GM12878 (cell line): ENCODE measurements at regions not wholly inside any gene's neighbourhood (a gene's known extent, or its start where the extent isn't known, plus 50 kb on each side); places are given as distances from the start of the nearest gene placed in this dataset.

Experiments used
- ATAC-seq: fragments of 200-7000 bp; cut with Tn5 transposase; 3 replicates; pipeline ENCODE4 v1.9.1; 2020; ENCODE audit warnings: mild to moderate bottlenecking, moderate library complexity
- BruUV-seq: library from RNA; stranded (reverse); fragments of 400-500 nt; replicated peaks from 2 replicates; lab custom pipeline; 2021; lab: Mats Ljungman, UMichigan
- CTCF ChIA-PET: fragments of 300-600 bp; sonication (Branson Sonifier 250); formaldehyde crosslinking; extraction: SDS; loops from one replicate; lab custom pipeline; 2021; ENCODE audit warnings: inconsistent platforms; lab: Yijun Ruan, JAX
- POLR2A ChIA-PET: fragments of 350-600 bp; formaldehyde crosslinking; extraction: SDS; loops from one replicate; lab custom pipeline; 2021; ENCODE audit warnings: inconsistent platforms; lab: Charles Lee
- RAD21 ChIA-PET: fragments of 300-600 bp; sonication (Branson Sonifier 250); formaldehyde crosslinking; loops from one replicate; lab custom pipeline; 2023; ENCODE audit warnings: antibody characterized with exemption; ENCODE audit not compliant: unreplicated experiment; lab: Charles Lee
- SMC1A ChIA-PET: fragments of 300-600 bp; sonication (Branson Sonifier 250); formaldehyde crosslinking; loops from one replicate; lab custom pipeline; 2023; ENCODE audit not compliant: unreplicated experiment, uncharacterized antibody; lab: Charles Lee
- DNase-seq: peaks from one replicate; pipeline ENCODE4 v3.0.0-alpha.2; 2011; ENCODE audit warnings: low read depth, low spot score
- FAIRE-seq: peaks from 3 replicates; lab custom pipeline; 2011; peaks lifted over from hg19 to GRCh38; lab: Jason Lieb, UNC
- H2AFZ ChIP-seq: 2 replicates; pipeline ENCODE4 v1.6.0; 2011; ENCODE audit warnings: low read depth, low read length, control low read depth; ENCODE audit not compliant: control insufficient read depth
- H3K27ac ChIP-seq: 2 replicates; pipeline ENCODE4 v1.5.1; 2011; ENCODE audit warnings: control low read depth; ENCODE audit not compliant: control insufficient read depth, insufficient read depth
- H3K27me3 ChIP-seq, 2 experiments: replicated peaks in 1 of 2; 2 replicates each; pipeline versions ENCODE4 v1.6.0 to v1.6.1; 2011; ENCODE audit warnings: low read length in 1 of 2; ENCODE audit not compliant: control insufficient read depth in 2 of 2, insufficient read depth in 2 of 2
- H3K36me3 ChIP-seq, 2 experiments: 2 replicates each; pipeline ENCODE4 v1.5.1; 2011; ENCODE audit warnings: low read length in 1 of 2; ENCODE audit not compliant: control insufficient read depth in 2 of 2, insufficient read depth in 2 of 2
- H3K4me1 ChIP-seq: 2 replicates; pipeline ENCODE4 v1.6.1; 2011; ENCODE audit warnings: mild to moderate bottlenecking, low read length, moderate library complexity, mixed read lengths; ENCODE audit not compliant: control insufficient read depth, insufficient read depth
- H3K4me2 ChIP-seq: 2 replicates; pipeline ENCODE4 v1.6.0; 2011; ENCODE audit warnings: control low read depth; ENCODE audit not compliant: control insufficient read depth, insufficient read depth
- H3K4me3 ChIP-seq: fragments of 200-600 bp; sonication (generic); 2 replicates; pipeline ENCODE4 v1.5.1; 2016
- H3K79me2 ChIP-seq: 2 replicates; pipeline ENCODE4 v1.6.0; 2011; ENCODE audit warnings: low read length; ENCODE audit not compliant: control insufficient read depth, insufficient read depth
- H3K9ac ChIP-seq: 2 replicates; pipeline ENCODE4 v1.8.0; 2011; ENCODE audit warnings: low read length, control low read depth, mixed read lengths; ENCODE audit not compliant: control insufficient read depth, insufficient read depth
- H3K9me3 ChIP-seq: replicated peaks from 3 replicates; pipeline ENCODE4 v1.5.1; 2011; ENCODE audit warnings: mild to moderate bottlenecking, low read length; ENCODE audit not compliant: control insufficient read depth, insufficient read depth
- H4K20me1 ChIP-seq: 2 replicates; pipeline ENCODE4 v1.6.0; 2011; ENCODE audit not compliant: control insufficient read depth, insufficient read depth
- ATF7 ChIP-seq: fragments of 450-650 bp; IDR thresholded peaks from 2 replicates; pipeline ENCODE4 v1.6.1; 2016; ENCODE audit warnings: low read depth, mild to moderate bottlenecking
- CBX3 ChIP-seq: fragments of 200-600 bp; sonication (generic); IDR thresholded peaks from 2 replicates; pipeline ENCODE4 v1.6.1; 2016; ENCODE audit warnings: low read depth, borderline replicate concordance
- MLLT1 ChIP-seq: fragments of 450-650 bp; IDR thresholded peaks from 2 replicates; pipeline ENCODE4 v1.6.1; 2016; ENCODE audit warnings: mild to moderate bottlenecking
- NFIC ChIP-seq: IDR thresholded peaks from 2 replicates; pipeline ENCODE4 v1.6.1; 2012; ENCODE audit warnings: low read depth, mild to moderate bottlenecking, inconsistent platforms, low read length, moderate library complexity
- PAX5 ChIP-seq: IDR thresholded peaks from 2 replicates; pipeline ENCODE4 v1.6.1; 2011; ENCODE audit warnings: low read depth, low read length, borderline replicate concordance
- POLR2AphosphoS2 ChIP-seq: IDR thresholded peaks from 2 replicates; pipeline ENCODE4 v1.6.1; 2011; ENCODE audit warnings: low read depth, mild to moderate bottlenecking, low read length, improper control_type of control experiment, moderate library complexity
- RCOR1 ChIP-seq: conservative IDR thresholded peaks from 2 replicates; pipeline ENCODE4 v1.6.1; 2012; ENCODE audit warnings: low read depth, low read length, improper control_type of control experiment
- RUNX3 ChIP-seq: IDR thresholded peaks from 2 replicates; pipeline ENCODE4 v1.6.1; 2012; ENCODE audit warnings: low read length, inconsistent platforms
- SUPT20H ChIP-seq: IDR thresholded peaks from 2 replicates; pipeline ENCODE4 v1.6.1; 2011; ENCODE audit warnings: low read depth, mild to moderate bottlenecking, low read length, moderate library complexity, borderline replicate concordance; ENCODE audit not compliant: control insufficient read depth
- ZBTB11 ChIP-seq: fragments of 450-650 bp; formaldehyde crosslinking; IDR thresholded peaks from 2 replicates; pipeline ENCODE4 v1.5.0; 2022; ENCODE audit warnings: mild to moderate bottlenecking, missing genetic modification characterization
- ZNF592 ChIP-seq: fragments of 450-650 bp; IDR thresholded peaks from 2 replicates; pipeline ENCODE4 v1.6.1; 2017; ENCODE audit warnings: mild to moderate bottlenecking, moderate library complexity
- ZZZ3 ChIP-seq: IDR thresholded peaks from 2 replicates; pipeline ENCODE4 v1.6.1; 2011; ENCODE audit warnings: low read depth; ENCODE audit not compliant: control insufficient read depth, insufficient read length
- WGBS: methylation state at CpG from one replicate; pipeline ENCODE4 v1.1.6; 2016; ENCODE audit warnings: low lambda C conversion rate; ENCODE audit not compliant: insufficient replicate concordance, insufficient coverage; ENCODE audit errors: missing lambda C conversion rate; 5-methylcytosine and 5-hydroxymethylcytosine counted together
- in situ Hi-C: fragments of 300-500 bp; cut with MboI; formaldehyde crosslinking; loops from 9 replicates; pipeline ENCODE4 v1.14.3; 2018; ENCODE audit warnings: mixed read lengths
- intact Hi-C: fragments of 100-400 bp; cut with micrococcal nuclease; formaldehyde crosslinking; loops from one replicate; pipeline ENCODE4 v1.14.2; 2022; ENCODE audit not compliant: unreplicated experiment
- TF ChIP-seq, protein P1 (sequence below): IDR thresholded peaks from 2 replicates; pipeline ENCODE4 v1.6.1; 2012; ENCODE audit warnings: low read depth, low read length, improper control_type of control experiment
- TF ChIP-seq, protein P2 (sequence below): IDR thresholded peaks from 2 replicates; pipeline ENCODE4 v1.6.1; 2011; ENCODE audit warnings: mild to moderate bottlenecking, low read depth, low read length, moderate library complexity; ENCODE audit not compliant: insufficient replicate concordance

DNA sequence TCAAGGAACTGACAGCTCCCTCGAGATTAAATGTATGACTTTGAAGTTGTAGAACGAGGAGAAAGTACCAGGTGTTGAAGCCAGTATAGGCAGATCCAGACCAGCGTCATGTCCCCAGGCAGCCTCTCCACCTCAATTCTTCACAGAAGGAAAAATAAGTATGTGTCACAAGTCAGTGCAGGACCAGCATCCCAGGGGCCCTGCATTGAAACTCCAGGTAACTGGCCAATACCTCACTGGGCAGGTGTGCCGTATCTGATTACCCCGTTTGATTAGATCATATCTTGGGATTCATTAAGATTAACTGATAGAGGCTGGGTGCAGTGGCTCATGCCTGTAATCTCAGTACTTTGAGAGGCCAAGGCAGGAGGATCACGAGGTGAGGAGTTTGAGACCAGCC is 466.7 kb upstream of the B3GAT1 start:
- no peak overlapping the region for H2AFZ ChIP-seq
- H3K79me2 ChIP-seq: no peaks in the 10 kb centered on the region
- no peak for FAIRE-seq
- ChIA-PET SMC1A (no interaction called here), POLR2A (no interaction called here), CTCF (no interaction called here), RAD21 (no interaction called here)
- DNase-seq: no peak
- H3K27ac ChIP-seq: no peak overlapping the region
- H3K36me3 ChIP-seq: no peaks in the 10 kb centered on the region
- 44% methylated on average over 6 of the region's 6 CpGs for WGBS
- intact Hi-C loops (no loop called here), in situ Hi-C loops (no loop called here)
- no peaks in the 10 kb centered on the region for H3K9me3 ChIP-seq
- no peaks in the 10 kb centered on the region; a peak in 1 of 4 replicates for H3K27me3 ChIP-seq
- H3K4me2 ChIP-seq: no peak overlapping the region
- H3K4me3 ChIP-seq: no peak overlapping the region
- no peak overlapping the region for H3K9ac ChIP-seq
- no peaks in the 10 kb centered on the region for H3K4me1 ChIP-seq
- no peaks in the 10 kb centered on the region for H4K20me1 ChIP-seq
- no TSS peak for BruUV-seq
- ATAC-seq: no peak
- no peak for TF ChIP-seq PAX5
- TF ChIP-seq POLR2AphosphoS2: no peak
- TF ChIP-seq RCOR1: no peak
- no peak for TF ChIP-seq ZZZ3
- TF ChIP-seq ATF7: no peak
- TF ChIP-seq RUNX3: no peak
- no peak for TF ChIP-seq NFIC
- TF ChIP-seq, protein P1, sequence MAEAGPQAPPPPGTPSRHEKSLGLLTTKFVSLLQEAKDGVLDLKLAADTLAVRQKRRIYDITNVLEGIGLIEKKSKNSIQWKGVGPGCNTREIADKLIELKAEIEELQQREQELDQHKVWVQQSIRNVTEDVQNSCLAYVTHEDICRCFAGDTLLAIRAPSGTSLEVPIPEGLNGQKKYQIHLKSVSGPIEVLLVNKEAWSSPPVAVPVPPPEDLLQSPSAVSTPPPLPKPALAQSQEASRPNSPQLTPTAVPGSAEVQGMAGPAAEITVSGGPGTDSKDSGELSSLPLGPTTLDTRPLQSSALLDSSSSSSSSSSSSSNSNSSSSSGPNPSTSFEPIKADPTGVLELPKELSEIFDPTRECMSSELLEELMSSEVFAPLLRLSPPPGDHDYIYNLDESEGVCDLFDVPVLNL: no peak
- TF ChIP-seq ZNF592: no peak
- no peak for TF ChIP-seq MLLT1
- TF ChIP-seq CBX3: no peak
- no peak for TF ChIP-seq ZBTB11 (CRISPR knock-in tag)
- TF ChIP-seq, protein P2, sequence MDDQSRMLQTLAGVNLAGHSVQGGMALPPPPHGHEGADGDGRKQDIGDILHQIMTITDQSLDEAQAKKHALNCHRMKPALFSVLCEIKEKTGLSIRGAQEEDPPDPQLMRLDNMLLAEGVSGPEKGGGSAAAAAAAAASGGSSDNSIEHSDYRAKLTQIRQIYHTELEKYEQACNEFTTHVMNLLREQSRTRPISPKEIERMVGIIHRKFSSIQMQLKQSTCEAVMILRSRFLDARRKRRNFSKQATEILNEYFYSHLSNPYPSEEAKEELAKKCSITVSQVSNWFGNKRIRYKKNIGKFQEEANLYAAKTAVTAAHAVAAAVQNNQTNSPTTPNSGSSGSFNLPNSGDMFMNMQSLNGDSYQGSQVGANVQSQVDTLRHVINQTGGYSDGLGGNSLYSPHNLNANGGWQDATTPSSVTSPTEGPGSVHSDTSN: no peak
- TF ChIP-seq SUPT20H: no peak
